Coronary artery (tissue), 2 donors: ENCODE measurements at regions not wholly inside any gene's neighbourhood (a gene's known extent, or its start where the extent isn't known, plus 50 kb on each side); places are given as distances from the start of the nearest gene placed in this dataset.

Source experiments
- DNase-seq: peaks from one replicate; pipeline ENCODE4 v3.0.0-alpha.2; 2017; ENCODE audit warnings: low spot score
- H3K27ac ChIP-seq, 2 donors: fragments of 200-600 bp; sonication (generic); one replicate each; pipeline ENCODE4 v1.5.1; 2016 to 2019
- H3K4me3 ChIP-seq: fragments of 200-600 bp; sonication (generic); 2 replicates; pipeline ENCODE4 v1.5.1; 2016; ENCODE audit warnings: mild to moderate bottlenecking, moderate library complexity
- TF ChIP-seq, protein P1 (sequence below): fragments of 200-600 bp; sonication (generic); IDR thresholded peaks from one replicate; pipeline ENCODE4 v1.5.1; 2019; ENCODE audit warnings: antibody characterized with exemption

DNA sequence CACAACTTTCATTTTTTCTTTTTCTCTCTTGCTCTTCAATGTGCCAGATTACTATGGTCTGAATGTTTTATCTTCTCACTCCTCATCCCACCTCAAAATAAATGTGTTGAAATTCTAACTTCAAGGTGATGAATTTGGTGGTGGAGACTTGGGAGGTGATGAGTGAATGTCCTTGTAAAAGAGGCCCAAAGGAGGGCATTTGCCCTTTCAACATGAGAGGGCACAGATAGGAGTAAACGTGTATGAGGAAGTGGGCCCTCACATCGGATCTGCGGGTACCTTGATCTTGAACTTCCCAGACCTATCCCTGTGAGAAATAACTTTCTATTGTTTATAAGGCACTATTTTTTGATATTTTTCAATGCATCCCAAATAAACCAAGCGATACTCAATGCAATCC, 412.3 kb upstream of the ADGRL2 start:
- TF ChIP-seq, protein P1, sequence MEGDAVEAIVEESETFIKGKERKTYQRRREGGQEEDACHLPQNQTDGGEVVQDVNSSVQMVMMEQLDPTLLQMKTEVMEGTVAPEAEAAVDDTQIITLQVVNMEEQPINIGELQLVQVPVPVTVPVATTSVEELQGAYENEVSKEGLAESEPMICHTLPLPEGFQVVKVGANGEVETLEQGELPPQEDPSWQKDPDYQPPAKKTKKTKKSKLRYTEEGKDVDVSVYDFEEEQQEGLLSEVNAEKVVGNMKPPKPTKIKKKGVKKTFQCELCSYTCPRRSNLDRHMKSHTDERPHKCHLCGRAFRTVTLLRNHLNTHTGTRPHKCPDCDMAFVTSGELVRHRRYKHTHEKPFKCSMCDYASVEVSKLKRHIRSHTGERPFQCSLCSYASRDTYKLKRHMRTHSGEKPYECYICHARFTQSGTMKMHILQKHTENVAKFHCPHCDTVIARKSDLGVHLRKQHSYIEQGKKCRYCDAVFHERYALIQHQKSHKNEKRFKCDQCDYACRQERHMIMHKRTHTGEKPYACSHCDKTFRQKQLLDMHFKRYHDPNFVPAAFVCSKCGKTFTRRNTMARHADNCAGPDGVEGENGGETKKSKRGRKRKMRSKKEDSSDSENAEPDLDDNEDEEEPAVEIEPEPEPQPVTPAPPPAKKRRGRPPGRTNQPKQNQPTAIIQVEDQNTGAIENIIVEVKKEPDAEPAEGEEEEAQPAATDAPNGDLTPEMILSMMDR: no peak

DNA sequence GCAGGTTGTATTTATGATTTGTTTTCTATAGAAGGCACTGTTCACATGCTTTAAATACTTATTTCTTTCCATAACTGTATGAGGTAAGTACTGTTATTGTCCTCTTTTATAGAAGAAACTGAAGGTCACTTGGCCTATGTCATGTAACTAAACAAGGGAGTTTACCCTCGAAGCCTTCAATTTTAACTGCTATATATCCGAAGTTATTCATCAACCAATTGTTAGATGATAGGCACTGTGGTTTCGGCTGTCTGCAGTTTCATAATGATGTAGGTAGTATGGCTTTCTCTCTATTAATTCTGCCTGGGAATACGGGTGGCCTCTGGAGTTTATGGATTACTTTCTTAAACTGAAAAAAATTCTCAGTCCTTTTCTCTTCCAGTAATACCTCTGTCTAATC, 413.3 kb upstream of the ADGRL2 start:
- Histone ChIP-seq H3K27ac (no peak overlapping the region), H3K4me3 (no peak overlapping the region)
- no peak for DNase-seq
- TF ChIP-seq, protein P1: no peak

More for the DNA sequence above, 412.3 kb upstream of the ADGRL2 start:
- H3K4me3 ChIP-seq: no peak overlapping the region
- no peak overlapping the region for H3K27ac ChIP-seq
- no peak for DNase-seq

DNA sequence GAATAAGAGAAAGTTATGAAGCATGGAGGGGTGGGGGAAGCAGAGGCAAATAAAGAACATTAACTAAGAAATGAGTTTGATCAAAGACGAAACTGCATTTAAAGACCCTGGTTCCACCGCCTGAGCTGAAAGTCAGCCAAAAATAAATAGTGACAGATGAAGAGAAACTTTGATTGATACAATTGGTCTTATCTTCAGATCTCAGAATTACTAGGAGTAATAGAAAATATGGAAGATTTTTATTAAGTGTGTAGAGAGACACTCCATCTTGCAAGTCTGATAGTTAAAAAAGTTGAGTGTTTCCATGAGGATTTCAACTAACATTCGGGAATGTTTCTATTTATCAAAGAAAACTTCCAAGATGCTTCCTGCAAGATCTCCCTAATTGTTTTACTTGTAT, 418.2 kb upstream of the ADGRL2 start:
- Histone ChIP-seq H3K4me3 (no peak overlapping the region), H3K27ac (no peak overlapping the region)
- no peak for DNase-seq
- TF ChIP-seq, protein P1: no peak

DNA sequence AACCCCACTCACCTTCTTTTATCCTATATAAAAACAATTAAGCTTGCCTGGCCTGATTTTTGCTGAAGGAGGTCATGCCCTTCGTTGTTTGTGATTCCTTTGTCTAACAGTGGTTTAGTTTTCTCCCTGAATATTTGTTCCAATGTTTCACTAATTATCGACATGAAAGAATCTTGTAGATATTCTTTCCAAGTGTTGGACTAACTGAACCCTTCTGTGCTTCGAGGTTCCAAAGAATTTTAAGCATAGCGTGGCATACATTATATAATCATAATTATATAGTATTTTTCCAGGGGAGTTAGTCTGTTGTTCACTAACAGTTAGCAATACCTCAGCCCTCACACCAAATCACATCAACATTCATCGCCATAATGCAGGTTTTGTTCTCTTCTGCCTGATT, 418.9 kb upstream of the ADGRL2 start:
- H3K27ac ChIP-seq: no peak overlapping the region
- H3K4me3 ChIP-seq: no peak overlapping the region
- TF ChIP-seq, protein P1: no peak
- DNase-seq: no peak

DNA sequence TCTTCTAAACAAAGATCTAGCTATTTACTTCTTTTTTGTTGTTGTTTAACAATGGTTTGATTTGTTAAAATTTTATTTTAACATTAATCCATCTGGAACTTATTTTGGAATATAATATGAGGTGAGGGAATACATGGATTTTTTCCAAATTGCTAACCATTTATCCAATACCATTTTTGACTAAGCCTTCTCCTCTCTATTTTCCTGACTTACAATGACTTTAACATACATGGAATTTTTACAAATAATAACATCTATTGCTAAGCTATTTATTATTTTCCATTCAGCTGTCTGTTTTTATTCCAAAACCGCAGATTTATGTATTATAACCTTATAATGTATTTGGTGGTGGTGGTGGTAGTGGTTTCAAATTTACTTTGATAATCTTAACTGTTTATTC, 420.3 kb upstream of the ADGRL2 start:
- H3K27ac ChIP-seq: no peak overlapping the region
- DNase-seq: no peak
- no peak overlapping the region for H3K4me3 ChIP-seq
- TF ChIP-seq, protein P1: no peak

DNA sequence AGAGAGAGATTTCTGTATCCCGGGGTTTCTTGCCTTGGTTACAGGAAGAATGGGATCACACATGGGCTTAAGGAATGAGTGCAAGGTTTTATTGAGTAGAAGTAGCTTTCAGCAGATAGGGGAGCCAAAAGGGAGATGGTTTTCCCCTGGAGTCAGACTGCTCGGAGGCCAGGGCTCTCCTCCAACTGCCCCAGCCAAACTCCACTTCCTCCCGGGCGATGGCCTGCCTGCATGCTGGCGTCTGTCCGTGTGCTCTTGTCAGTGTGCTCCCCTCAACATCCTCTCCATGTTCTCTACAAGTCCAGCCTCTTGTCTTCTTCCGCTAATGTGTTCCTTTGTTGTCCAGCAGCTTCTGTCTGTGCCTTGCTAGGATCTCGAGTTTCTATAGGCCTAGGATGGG, 421.3 kb upstream of the ADGRL2 start:
- TF ChIP-seq, protein P1: no peak
- Histone ChIP-seq H3K4me3 (no peak overlapping the region), H3K27ac (no peak overlapping the region)
- no peak for DNase-seq

DNA sequence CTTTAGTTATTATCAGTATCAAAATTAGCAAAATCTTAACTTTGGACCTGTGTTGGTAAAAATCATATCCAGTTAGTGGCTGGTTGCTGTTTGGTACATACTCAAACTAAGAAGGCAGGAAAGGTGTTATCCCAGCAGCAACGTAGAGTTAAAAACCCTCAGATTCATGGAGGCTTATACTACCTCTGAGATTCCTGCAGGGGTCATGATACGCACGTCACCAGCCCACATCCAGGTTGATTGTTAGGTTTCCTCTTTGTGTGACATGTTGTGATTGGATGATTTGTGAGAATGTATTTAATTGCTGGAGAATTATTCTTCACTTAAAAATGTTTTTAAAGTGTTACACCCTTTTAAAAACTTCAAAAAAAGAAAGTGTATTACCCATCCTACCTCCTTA, 423.3 kb upstream of the ADGRL2 start:
- no peak for DNase-seq
- TF ChIP-seq, protein P1: no peak
- no peak overlapping the region for H3K27ac ChIP-seq
- no peak overlapping the region for H3K4me3 ChIP-seq
